ENCODE measurements at regions not wholly inside any gene's neighbourhood (a gene's known extent, or its start where the extent isn't known, plus 50 kb on each side); places are given as distances from the start of the nearest gene placed in this dataset.

GRCh38 chr2:122815120-122815519, 1059.7 kb downstream of the TSN start:
- Histone ChIP-seq H3K4me2 (replicated peaks; ENCODE audit: extremely low read depth, low read length, poor library complexity, severe bottlenecking) (no peak overlapping the region), H3K9ac (ENCODE audit: insufficient read depth, low read length, poor library complexity, severe bottlenecking) (no peak overlapping the region), H4K20me1 (ENCODE audit: insufficient read depth, low read length) (no peaks in the 10 kb centered on the region), H3K4me3 (replicated peaks in 1 of 3; ENCODE audit: low read depth in 2 of 3, low read length in 3 of 3) (no peak overlapping the region), H3K4me1 (ENCODE audit: control insufficient read depth in 1 of 2, insufficient read depth in 2 of 2, low read length in 2 of 2) (no peaks in the 10 kb centered on the region), H3K36me3 (replicated peaks in 1 of 2; ENCODE audit: control insufficient read depth in 1 of 2, insufficient read depth in 2 of 2, low read length in 2 of 2) (no peaks in the 10 kb centered on the region), H2AFZ (ENCODE audit: insufficient read depth, low read depth, low read length, poor library complexity, severe bottlenecking) (no peak overlapping the region), H3K27ac (ENCODE audit: low read depth in 1 of 2, low read length in 2 of 2) (no peak overlapping the region), H3K79me2 (ENCODE audit: insufficient read depth, low read length) (no peaks in the 10 kb centered on the region), H3K9me3 (replicated peaks in 1 of 2; ENCODE audit: control insufficient read depth in 1 of 2, insufficient read depth in 1 of 2, low read length in 2 of 2) (peaks cover 0 to 6% of the 10 kb centered on the region in 2 donors), H3K27me3 (ENCODE audit: control insufficient read depth in 2 of 2, insufficient read depth in 2 of 2, low read length in 2 of 2) (no peaks in the 10 kb centered on the region)
- Mint-ChIP-seq H3K27me3 (ENCODE audit: low read depth in 3 of 3) (no peaks in the 10 kb centered on the region), H3K4me3 (no peak overlapping the region), H3K27ac (no peak overlapping the region), H3K36me3 (no peaks in the 10 kb centered on the region), H3K4me1 (no peaks in the 10 kb centered on the region), H3K9me3 (peaks cover 0 to 10% (median 5%) of the 10 kb centered on the region in 7 donors)
- no peak for TF ChIP-seq CTCF (IDR thresholded peaks at IDR 0.05)
- intact Hi-C loops (cut with micrococcal nuclease): no loop called here
- no peak for DNase-seq
- WGBS (ENCODE audit: insufficient coverage): no CpG with 5 or more reads among the region's 1 CpG

GRCh38 chr2:122816803-122817202, 1061.4 kb downstream of the TSN start:
- Histone ChIP-seq H3K4me1 (ENCODE audit: control insufficient read depth in 1 of 2, insufficient read depth in 2 of 2, low read length in 2 of 2) (no peaks in the 10 kb centered on the region), H4K20me1 (ENCODE audit: insufficient read depth, low read length) (no peaks in the 10 kb centered on the region), H3K9me3 (replicated peaks in 1 of 2; ENCODE audit: control insufficient read depth in 1 of 2, insufficient read depth in 1 of 2, low read length in 2 of 2) (peaks cover 0 to 3% of the 10 kb centered on the region in 2 donors), H3K9ac (ENCODE audit: insufficient read depth, low read length, poor library complexity, severe bottlenecking) (no peak overlapping the region), H2AFZ (ENCODE audit: insufficient read depth, low read depth, low read length, poor library complexity, severe bottlenecking) (no peak overlapping the region), H3K27me3 (ENCODE audit: control insufficient read depth in 2 of 2, insufficient read depth in 2 of 2, low read length in 2 of 2) (no peaks in the 10 kb centered on the region), H3K27ac (ENCODE audit: low read depth in 1 of 2, low read length in 2 of 2) (no peak overlapping the region), H3K79me2 (ENCODE audit: insufficient read depth, low read length) (no peaks in the 10 kb centered on the region), H3K4me2 (replicated peaks; ENCODE audit: extremely low read depth, low read length, poor library complexity, severe bottlenecking) (no peak overlapping the region), H3K36me3 (replicated peaks in 1 of 2; ENCODE audit: control insufficient read depth in 1 of 2, insufficient read depth in 2 of 2, low read length in 2 of 2) (no peaks in the 10 kb centered on the region), H3K4me3 (replicated peaks in 1 of 3; ENCODE audit: low read depth in 2 of 3, low read length in 3 of 3) (no peak overlapping the region)
- no peak overlapping the region for H3K4me3 Mint-ChIP-seq
- no peaks in the 10 kb centered on the region for H3K27me3 Mint-ChIP-seq (ENCODE audit: low read depth in 3 of 3)
- intact Hi-C loops (cut with micrococcal nuclease): no loop called here
- DNase-seq: no peak
- H3K9me3 Mint-ChIP-seq: peaks cover 0 to 10% (median 2%) of the 10 kb centered on the region in 7 donors
- no peak for TF ChIP-seq CTCF (IDR thresholded peaks at IDR 0.05)
- H3K27ac Mint-ChIP-seq: no peak overlapping the region
- no peaks in the 10 kb centered on the region for H3K4me1 Mint-ChIP-seq
- WGBS (ENCODE audit: insufficient coverage): 100% methylated on average over 2 of the region's 3 CpGs
- H3K36me3 Mint-ChIP-seq: no peaks in the 10 kb centered on the region
